Activated naive CD4-positive, alpha-beta T cell treated with anti-CD3 and anti-CD28 coated beads, Interleukin-2, amount 10 ng/mL, durations not matched to agents 7 days and 5 days (primary cell): ENCODE measurements at regions not wholly inside any gene's neighbourhood (a gene's known extent, or its start where the extent isn't known, plus 50 kb on each side); places are given as distances from the start of the nearest gene placed in this dataset.
A peak's percentile ranks its signal among the peaks of the same experiment; 100 is the strongest.
"Not testable (repeated sequence)": the region's sequence is repeated elsewhere in the genome, so short reads cannot be mapped to it uniquely, and the experiment has no call there.

ENCODE experiments used
- CTCF ChIA-PET: fragments of 350-600 bp; sonication (Branson Sonifier 250); formaldehyde crosslinking; loops from one replicate; lab custom pipeline; 2021; ENCODE audit warnings: antibody characterized with exemption; lab: Charles Lee
- DNase-seq: peaks from one replicate; pipeline ENCODE4 v3.0.0-alpha.2; 2020
- H3K27ac Mint-ChIP-seq: one replicate; pipeline ENCODE4 v1.8.0; 2021; ENCODE audit warnings: mild to moderate bottlenecking, moderate library complexity, mixed read lengths
- H3K27me3 Mint-ChIP-seq: one replicate; pipeline ENCODE4 v1.8.0; 2021; ENCODE audit warnings: mild to moderate bottlenecking, mixed read lengths
- H3K36me3 Mint-ChIP-seq: one replicate; pipeline ENCODE4 v1.8.0; 2021; ENCODE audit warnings: mixed read lengths
- H3K4me1 Mint-ChIP-seq: one replicate; pipeline ENCODE4 v1.8.0; 2021; ENCODE audit warnings: mixed read lengths
- H3K4me3 Mint-ChIP-seq: one replicate; pipeline ENCODE4 v1.8.0; 2021; ENCODE audit warnings: mild to moderate bottlenecking, moderate library complexity, mixed read lengths
- H3K9me3 Mint-ChIP-seq: one replicate; pipeline ENCODE4 v1.8.0; 2021; ENCODE audit warnings: mixed read lengths

DNA sequence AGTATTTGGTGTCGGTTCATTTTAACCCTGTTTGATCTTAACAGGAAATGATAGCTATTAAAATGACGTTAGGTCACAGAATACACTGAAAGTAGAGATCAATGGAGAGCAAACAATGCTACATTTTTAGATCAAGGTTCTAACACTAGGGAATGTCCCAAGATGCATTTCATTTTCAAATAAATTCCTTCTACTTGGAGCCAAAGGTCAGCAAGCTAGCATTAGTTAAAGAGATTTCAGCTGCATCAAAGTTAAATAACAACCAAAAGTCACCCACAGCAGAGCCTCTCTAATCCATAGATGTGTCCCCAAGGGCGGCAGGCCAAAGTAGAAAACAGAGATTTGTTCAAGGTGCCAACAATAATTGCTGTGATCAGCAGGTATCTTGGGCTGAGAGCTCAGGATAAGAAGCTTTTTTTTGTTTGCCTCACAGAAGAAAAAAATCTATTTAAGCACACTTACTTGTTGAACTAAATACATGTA lies 1233.6 kb upstream of the TMEFF2 start:
- Mint-ChIP-seq H3K9me3 (no peaks in the 10 kb centered on the region), H3K4me3 (no peak overlapping the region), H3K27ac (no peak overlapping the region), H3K27me3 (no peaks in the 10 kb centered on the region), H3K4me1 (no peaks in the 10 kb centered on the region), H3K36me3 (no peaks in the 10 kb centered on the region)
- no peak for DNase-seq
- CTCF ChIA-PET, result no interaction called here

DNA sequence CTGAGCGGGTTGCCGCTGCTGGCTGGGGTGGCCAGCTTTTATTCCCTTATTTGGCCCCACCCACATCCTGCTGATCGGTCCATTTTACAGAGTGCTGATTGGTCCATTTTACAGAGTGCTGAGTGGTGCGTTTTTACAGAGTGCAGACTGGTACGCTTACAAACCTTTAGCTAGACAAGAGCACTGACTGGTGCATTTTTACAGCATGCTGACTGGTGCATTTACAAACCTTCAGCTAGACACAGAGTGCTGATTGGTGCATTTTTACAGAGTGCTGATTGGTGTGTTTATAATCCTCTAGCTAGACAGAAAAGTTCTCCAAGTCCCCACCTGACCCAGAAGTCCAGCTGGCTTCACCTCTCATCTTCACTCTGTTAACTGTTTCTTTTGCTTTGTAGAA lies 1217.6 kb upstream of the TMEFF2 start:
- DNase-seq, H3K9me3 Mint-ChIP-seq, H3K27ac Mint-ChIP-seq, H3K4me3 Mint-ChIP-seq, H3K27me3 Mint-ChIP-seq, CTCF ChIA-PET, H3K36me3 Mint-ChIP-seq, H3K4me1 Mint-ChIP-seq: not testable (repeated sequence)

DNA sequence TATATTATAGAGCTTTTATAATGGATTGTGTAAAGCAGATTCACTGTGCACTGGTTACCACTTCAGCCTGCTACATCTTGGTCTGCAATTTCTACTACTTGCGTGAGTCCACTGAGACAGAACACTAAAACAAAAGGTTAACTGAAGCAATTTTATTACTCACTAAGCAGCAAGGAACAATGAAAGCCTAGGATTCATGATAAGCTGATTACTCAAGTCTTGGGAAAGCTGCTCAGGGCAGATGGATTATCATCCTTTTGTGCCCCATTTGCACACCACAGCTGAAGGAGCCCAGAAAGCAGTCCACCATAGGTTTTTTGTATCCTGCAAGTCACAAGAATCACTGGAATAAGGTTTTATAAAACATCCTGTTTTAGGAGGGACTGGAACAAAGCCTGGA lies 1215.2 kb upstream of the TMEFF2 start:
- H3K27ac Mint-ChIP-seq, result no peak overlapping the region
- no peak overlapping the region for H3K4me3 Mint-ChIP-seq
- H3K9me3 Mint-ChIP-seq, result peaks cover 2% of the 10 kb centered on the region
- no peaks in the 10 kb centered on the region for H3K27me3 Mint-ChIP-seq
- no peak for DNase-seq
- CTCF ChIA-PET, result no interaction called here
- H3K36me3 Mint-ChIP-seq, result no peaks in the 10 kb centered on the region
- H3K4me1 Mint-ChIP-seq, result no peaks in the 10 kb centered on the region

DNA sequence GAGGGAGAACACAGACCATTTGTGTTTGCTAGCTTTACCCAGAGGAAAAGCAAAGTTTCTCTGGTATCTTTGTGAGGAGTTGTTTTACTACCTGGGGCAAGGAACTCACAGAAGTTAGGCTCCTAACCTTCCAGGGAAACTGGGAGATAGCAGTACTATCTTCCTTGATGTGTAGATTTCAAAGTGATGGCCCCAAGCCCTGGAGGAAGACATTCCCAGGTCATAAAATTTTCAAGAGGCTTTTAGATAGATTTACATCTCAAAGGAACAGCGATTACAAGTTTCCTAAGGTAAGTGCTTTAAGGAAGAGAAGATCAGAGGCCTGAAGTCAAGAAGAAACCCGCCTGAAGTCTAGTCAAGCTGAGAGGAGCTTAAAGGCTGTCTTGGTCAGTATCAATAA lies 1187.8 kb upstream of the TMEFF2 start:
- no peak overlapping the region for H3K4me3 Mint-ChIP-seq
- H3K36me3 Mint-ChIP-seq, result no peaks in the 10 kb centered on the region
- H3K9me3 Mint-ChIP-seq, result no peaks in the 10 kb centered on the region
- no peak overlapping the region for H3K27ac Mint-ChIP-seq
- CTCF ChIA-PET, result no interaction called here
- no peaks in the 10 kb centered on the region for H3K4me1 Mint-ChIP-seq
- no peak for DNase-seq
- H3K27me3 Mint-ChIP-seq, result no peaks in the 10 kb centered on the region

DNA sequence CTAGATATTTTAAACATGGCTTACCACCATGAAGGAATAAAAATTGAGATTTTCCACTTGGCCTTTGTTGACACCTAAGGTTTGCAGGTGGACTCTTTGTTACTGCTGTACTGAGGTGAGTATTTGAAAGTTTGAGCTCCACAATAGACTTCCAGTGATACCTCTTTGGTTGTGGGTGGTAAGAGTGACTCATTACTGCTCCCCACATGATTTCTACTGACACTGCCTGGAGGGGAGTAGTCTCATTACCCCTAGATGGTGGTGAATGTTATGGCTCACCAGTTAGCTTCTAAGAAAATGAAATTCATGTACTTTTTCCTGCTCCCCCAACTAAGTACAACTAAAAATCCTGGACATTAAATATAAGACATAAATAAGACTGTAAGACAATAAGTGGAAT lies 1183.1 kb upstream of the TMEFF2 start:
- no peak for DNase-seq
- Mint-ChIP-seq H3K9me3 (no peaks in the 10 kb centered on the region), H3K36me3 (no peaks in the 10 kb centered on the region), H3K27ac (no peak overlapping the region), H3K4me1 (no peaks in the 10 kb centered on the region), H3K27me3 (no peaks in the 10 kb centered on the region), H3K4me3 (no peak overlapping the region)
- CTCF ChIA-PET, result no interaction called here

DNA sequence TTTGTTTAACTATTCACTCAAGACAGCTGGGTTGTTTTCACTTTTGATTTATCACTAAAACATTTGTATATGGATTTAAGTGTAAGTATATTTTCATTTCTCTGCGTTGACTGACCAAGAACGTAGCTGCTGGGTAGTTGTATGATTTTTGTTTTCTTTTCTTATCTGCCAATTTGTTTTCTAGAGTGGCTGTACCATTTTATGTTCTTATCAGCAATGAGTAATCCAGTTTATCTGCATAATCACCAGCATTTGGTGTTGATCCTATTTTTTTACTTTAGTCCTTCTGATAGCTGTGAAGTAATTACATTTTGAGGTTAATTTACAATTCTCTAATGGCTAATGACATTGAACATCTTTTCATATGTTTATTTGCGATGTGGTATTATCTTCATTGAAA lies 1178.4 kb upstream of the TMEFF2 start:
- Mint-ChIP-seq H3K36me3 (no peaks in the 10 kb centered on the region), H3K9me3 (no peaks in the 10 kb centered on the region), H3K4me3 (no peak overlapping the region), H3K27ac (no peak overlapping the region), H3K27me3 (no peaks in the 10 kb centered on the region), H3K4me1 (no peaks in the 10 kb centered on the region)
- CTCF ChIA-PET, result no interaction called here
- DNase-seq, result no peak

DNA sequence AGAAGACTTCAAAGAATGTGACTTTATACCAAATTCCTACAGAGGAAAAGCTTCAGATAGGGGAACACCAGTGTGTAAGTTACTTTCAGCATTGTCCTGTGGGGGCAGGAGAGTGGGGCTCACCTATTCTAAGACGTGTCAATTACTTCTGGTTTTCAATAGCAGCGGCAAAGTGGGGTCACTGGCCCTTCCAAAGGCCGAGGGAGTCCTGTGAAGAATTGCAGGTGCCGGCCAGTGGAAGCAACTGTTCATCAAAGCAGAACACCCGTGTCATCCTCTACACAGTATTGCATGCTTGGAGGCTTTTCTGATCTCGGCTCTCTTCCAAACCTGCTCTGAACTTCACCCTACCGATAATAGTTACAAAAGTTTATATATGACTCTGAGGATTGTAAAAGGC lies 1176.5 kb upstream of the TMEFF2 start:
- Mint-ChIP-seq H3K4me3 (no peak overlapping the region), H3K9me3 (no peaks in the 10 kb centered on the region), H3K36me3 (no peaks in the 10 kb centered on the region), H3K27ac (no peak overlapping the region), H3K4me1 (no peaks in the 10 kb centered on the region), H3K27me3 (no peaks in the 10 kb centered on the region)
- DNase-seq, result no peak
- CTCF ChIA-PET, result no interaction called here

DNA sequence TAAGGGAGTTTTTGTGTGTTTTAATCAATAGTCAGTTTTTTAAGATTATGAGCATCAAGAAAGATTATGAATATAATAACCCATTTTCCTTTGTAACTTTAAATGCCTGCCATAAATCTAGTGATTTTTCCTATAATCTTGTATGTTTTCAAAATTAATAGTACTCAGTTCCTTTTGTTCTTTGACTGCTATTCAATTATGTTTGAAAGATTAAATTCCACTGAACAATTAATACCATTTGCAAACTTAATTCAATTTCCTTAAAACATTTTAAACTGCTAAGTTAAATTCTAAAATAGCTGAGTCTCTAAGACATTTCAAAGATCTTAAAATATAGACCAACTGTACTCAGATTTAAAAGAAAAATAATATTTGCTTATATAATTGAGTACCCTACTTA lies 1173.9 kb upstream of the TMEFF2 start:
- Mint-ChIP-seq H3K27me3 (no peaks in the 10 kb centered on the region), H3K9me3 (no peaks in the 10 kb centered on the region), H3K4me3 (no peak overlapping the region), H3K36me3 (no peaks in the 10 kb centered on the region), H3K4me1 (no peaks in the 10 kb centered on the region), H3K27ac (no peak overlapping the region)
- CTCF ChIA-PET, result no interaction called here
- no peak for DNase-seq

DNA sequence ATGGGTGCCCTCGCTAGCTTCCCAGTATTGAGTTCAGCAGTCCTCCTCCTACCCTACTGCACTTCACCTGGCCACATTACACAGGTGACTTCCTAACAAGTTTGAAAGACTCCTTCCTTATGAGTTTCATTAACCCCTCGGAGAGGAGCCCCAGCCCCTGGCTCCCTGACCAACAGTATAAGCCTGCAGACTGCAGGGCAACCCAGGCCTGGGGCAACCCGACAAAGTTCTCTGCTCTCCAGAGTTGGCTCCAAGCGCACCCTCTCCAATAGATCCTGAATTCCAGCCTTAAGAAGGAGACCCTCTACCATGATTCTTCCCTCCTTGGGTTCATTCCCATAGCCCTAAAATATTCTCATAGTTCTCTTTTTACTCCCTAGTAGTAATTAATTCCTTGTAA lies 1162.8 kb upstream of the TMEFF2 start:
- Mint-ChIP-seq H3K27ac (no peak overlapping the region), H3K9me3 (no peaks in the 10 kb centered on the region), H3K27me3 (no peaks in the 10 kb centered on the region), H3K4me3 (no peak overlapping the region), H3K36me3 (no peaks in the 10 kb centered on the region), H3K4me1 (no peaks in the 10 kb centered on the region)
- no peak for DNase-seq
- CTCF ChIA-PET, result no interaction called here

DNA sequence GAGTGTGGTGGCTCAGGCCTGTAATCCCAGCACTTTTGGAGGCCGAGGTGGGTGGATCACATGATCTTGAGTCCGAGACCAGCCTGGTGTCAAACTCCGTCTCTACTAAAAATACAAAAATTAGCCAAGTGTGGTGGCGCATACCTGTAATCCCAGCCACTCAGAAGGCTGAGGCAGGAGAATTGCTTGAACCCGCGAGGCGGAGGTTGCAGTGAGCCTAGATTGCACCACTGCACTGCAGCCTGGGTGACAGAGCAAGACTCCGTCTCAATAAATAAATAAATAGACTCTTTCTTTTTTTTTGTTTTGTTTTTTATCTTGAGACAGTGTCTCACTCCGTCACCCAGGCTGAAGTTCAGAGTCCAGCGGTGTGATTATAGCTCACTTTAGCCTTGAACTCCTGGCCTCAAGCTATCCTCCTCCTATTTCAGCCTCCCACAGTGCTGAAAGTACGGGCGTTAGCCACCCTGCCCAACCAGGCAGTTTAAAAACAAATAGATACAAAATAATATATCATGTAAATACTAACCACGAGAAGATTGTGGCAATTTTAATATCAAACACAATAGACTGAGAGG lies 1158.0 kb upstream of the TMEFF2 start:
- H3K27me3 Mint-ChIP-seq, H3K36me3 Mint-ChIP-seq, H3K4me1 Mint-ChIP-seq, CTCF ChIA-PET, DNase-seq, H3K9me3 Mint-ChIP-seq, H3K27ac Mint-ChIP-seq, H3K4me3 Mint-ChIP-seq: not testable (repeated sequence)

DNA sequence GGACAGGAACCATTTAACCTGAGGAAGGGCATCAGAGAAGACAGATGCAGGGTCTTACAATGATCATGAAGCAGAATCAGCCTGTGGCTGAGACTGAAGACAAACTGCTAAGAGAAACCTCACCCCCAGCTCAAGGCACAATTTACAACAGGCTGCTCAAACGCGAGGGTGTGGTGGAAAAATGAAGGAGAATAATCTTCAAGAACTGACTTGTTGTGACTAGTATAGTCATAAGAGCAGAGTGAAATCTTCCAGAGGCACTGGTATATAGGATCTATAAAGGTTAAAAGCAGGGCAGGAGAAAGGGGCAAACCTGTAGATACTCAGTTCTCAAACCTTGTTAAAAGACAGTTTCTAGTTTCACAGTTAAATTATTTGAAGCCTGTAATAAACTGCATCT lies 1155.8 kb upstream of the TMEFF2 start:
- CTCF ChIA-PET, result no interaction called here
- H3K4me1 Mint-ChIP-seq, result no peaks in the 10 kb centered on the region
- no peaks in the 10 kb centered on the region for H3K27me3 Mint-ChIP-seq
- no peaks in the 10 kb centered on the region for H3K36me3 Mint-ChIP-seq
- H3K4me3 Mint-ChIP-seq, result no peak overlapping the region
- no peak overlapping the region for H3K27ac Mint-ChIP-seq
- H3K9me3 Mint-ChIP-seq, result no peaks in the 10 kb centered on the region
- no peak for DNase-seq

DNA sequence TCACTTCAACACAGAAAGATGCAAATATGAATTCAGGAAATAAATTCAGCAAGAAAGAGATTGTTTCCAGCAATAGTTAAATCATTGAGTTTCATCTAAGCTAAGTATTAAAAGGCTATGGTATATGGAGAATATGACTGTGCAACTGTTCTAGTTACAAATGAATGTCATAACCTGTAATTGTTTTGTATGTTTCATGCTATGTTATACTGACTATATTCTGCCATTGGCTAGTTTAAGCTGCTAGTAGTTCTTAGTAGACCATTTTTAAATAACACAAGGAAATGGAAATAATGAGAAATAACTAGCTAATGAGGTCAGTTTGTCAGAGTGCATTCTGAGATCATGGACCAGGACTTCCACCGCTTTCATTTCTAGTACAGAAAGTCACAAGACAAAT lies 1154.9 kb upstream of the TMEFF2 start:
- Mint-ChIP-seq H3K36me3 (no peaks in the 10 kb centered on the region), H3K27me3 (no peaks in the 10 kb centered on the region), H3K9me3 (no peaks in the 10 kb centered on the region), H3K4me1 (no peaks in the 10 kb centered on the region), H3K27ac (no peak overlapping the region), H3K4me3 (no peak overlapping the region)
- DNase-seq, result no peak
- CTCF ChIA-PET, result no interaction called here

DNA sequence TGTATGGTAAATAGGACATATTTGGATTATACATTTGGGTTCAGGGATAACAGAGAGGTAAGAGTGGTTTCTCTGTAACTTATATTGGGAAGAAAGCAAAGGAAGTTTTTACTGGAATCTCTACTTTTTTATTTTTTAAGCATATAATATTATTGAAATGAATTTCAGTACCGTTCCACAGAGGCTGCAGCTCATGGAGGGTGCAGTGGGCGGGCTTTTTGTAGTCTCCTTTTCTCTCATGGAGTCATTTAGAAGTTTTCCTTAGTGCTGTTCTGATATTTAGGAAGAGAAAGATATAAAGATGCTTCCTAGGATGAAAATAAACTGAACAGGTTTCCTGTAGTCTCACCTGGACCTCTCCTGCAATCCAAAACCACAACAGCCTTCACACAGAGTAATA lies 1153.3 kb upstream of the TMEFF2 start:
- Mint-ChIP-seq H3K36me3 (no peaks in the 10 kb centered on the region), H3K4me3 (peak overlapping the region; percentile 2), H3K27me3 (no peaks in the 10 kb centered on the region), H3K27ac (no peak overlapping the region), H3K4me1 (no peaks in the 10 kb centered on the region), H3K9me3 (no peaks in the 10 kb centered on the region)
- DNase-seq, result no peak
- CTCF ChIA-PET, result no interaction called here

DNA sequence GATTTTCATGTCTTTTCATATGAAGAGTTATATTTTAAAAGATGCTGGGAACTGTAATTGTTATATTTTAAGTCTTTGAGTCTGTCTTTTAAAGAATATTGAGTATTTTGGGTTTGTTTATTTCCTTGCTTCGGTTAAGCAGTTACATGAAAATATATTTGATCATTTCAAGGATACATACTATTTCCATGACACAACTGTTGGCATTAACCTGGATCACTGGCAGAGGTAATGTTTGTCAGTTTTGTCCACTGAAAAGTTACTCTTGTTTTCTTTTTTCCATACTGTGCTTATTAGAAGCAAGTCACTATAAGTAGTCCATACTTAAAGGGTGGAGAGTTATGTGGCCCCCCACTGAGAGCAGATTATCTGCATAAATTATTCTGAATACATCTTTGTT lies 1142.0 kb upstream of the TMEFF2 start:
- H3K36me3 Mint-ChIP-seq, result no peaks in the 10 kb centered on the region
- H3K27me3 Mint-ChIP-seq, result no peaks in the 10 kb centered on the region
- H3K4me3 Mint-ChIP-seq, result no peak overlapping the region
- no peaks in the 10 kb centered on the region for H3K9me3 Mint-ChIP-seq
- H3K4me1 Mint-ChIP-seq, result no peaks in the 10 kb centered on the region
- no peak overlapping the region for H3K27ac Mint-ChIP-seq
- CTCF ChIA-PET, result no interaction called here
- no peak for DNase-seq

DNA sequence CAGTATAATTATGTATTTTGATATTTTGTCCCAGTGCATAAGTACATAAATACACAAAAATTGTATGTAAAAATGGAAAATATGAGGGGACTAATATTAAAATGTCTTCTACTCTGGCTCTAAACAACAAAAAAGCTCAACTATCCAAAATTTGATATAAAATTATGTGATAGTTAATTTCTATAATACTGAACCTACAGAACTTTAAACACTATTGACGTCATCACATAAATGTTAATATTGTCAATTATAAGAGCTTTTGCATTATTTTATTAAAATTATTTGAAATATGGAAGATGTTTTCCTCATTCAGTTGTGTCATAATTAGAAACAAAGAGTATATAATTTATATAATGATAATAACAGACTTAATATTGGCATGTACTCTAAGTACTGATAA lies 1139.7 kb upstream of the TMEFF2 start:
- CTCF ChIA-PET, result no interaction called here
- Mint-ChIP-seq H3K27me3 (no peaks in the 10 kb centered on the region), H3K27ac (no peak overlapping the region)

DNA sequence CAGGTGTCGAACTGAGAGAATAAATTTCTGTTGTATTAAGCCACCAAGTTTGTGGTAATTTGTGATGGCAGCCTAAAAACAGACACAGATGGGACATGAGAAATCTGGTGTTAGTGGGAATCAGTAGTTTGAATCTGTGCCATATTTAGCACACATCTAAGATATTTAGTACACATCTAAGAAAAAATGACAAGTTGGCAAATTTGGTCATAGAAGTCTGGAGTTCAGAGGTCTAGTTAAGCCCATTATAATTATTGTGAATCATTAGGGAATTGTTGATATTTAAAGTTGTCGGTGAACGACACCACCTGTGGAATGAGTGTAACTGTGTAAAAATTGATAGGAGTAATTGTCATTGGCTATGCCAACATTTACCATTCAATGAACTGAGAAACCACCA lies 1138.8 kb upstream of the TMEFF2 start:
- Mint-ChIP-seq H3K36me3 (no peaks in the 10 kb centered on the region), H3K27ac (no peak overlapping the region), H3K27me3 (no peaks in the 10 kb centered on the region), H3K4me3 (no peak overlapping the region), H3K4me1 (no peaks in the 10 kb centered on the region), H3K9me3 (no peaks in the 10 kb centered on the region)
- DNase-seq, result no peak
- CTCF ChIA-PET, result no interaction called here

More for the DNA sequence above, 1139.7 kb upstream of the TMEFF2 start:
- Mint-ChIP-seq H3K36me3 (no peaks in the 10 kb centered on the region), H3K4me3 (no peak overlapping the region), H3K9me3 (no peaks in the 10 kb centered on the region), H3K4me1 (no peaks in the 10 kb centered on the region)
- no peak for DNase-seq
